ENCODE measurements at regions not wholly inside any gene's neighbourhood (a gene's known extent, or its start where the extent isn't known, plus 50 kb on each side); places are given as distances from the start of the nearest gene placed in this dataset.

GRCh38 chr2:205929246-205929942 is 156.6 kb downstream of the INO80D start:
- H3K4me2 ChIP-seq (ENCODE audit: control insufficient read depth, extremely low read depth, insufficient read depth, low read depth, low read length) = no peak overlapping the region
- no peaks in the 10 kb centered on the region for H3K9me1 ChIP-seq (ENCODE audit: control insufficient read depth, extremely low read depth, insufficient read depth, low read length)
- H3K36me3 ChIP-seq (ENCODE audit: control insufficient read depth in 2 of 2, extremely low read depth in 1 of 2, insufficient read depth in 2 of 2, low read length in 2 of 2) = no peaks in the 10 kb centered on the region
- no peak for TF ChIP-seq EZH2 (IDR thresholded peaks at IDR 0.05; ENCODE audit: low read length)
- no peak for TF ChIP-seq CTCF (optimal IDR thresholded peaks at IDR 0.05 in 1 of 3, IDR thresholded peaks at IDR 0.05 in 1 of 3, conservative IDR thresholded peaks at IDR 0.05 in 1 of 3; ENCODE audit: extremely low read depth in 1 of 3, insufficient read depth in 2 of 3, low read length in 3 of 3)
- no peak overlapping the region for H3K4me3 ChIP-seq (ENCODE audit: control insufficient read depth in 2 of 3, extremely low read depth in 1 of 3, insufficient read depth in 2 of 3, low read depth in 1 of 3, low read length in 3 of 3)
- H2AFZ ChIP-seq (ENCODE audit: control insufficient read depth, low read length) = no peak overlapping the region
- FAIRE-seq (no peak), DNase-seq (ENCODE audit: low read depth, low spot score) (no peak)
- peaks cover 14% of the 10 kb centered on the region for H3K27me3 ChIP-seq (ENCODE audit: control insufficient read depth, extremely low read depth, insufficient read depth, low read length)
- no peaks in the 10 kb centered on the region for H3K79me2 ChIP-seq (ENCODE audit: control insufficient read depth, insufficient read depth, low read length)
- dilution Hi-C loops (cut with MboI; ENCODE audit: extremely low pct_ligation_motif_present, low sequenced_read_pairs) = no loop called here
- H4K20me1 ChIP-seq (ENCODE audit: control insufficient read depth, extremely low read depth, insufficient read depth, low read length) = no peaks in the 10 kb centered on the region
- no peaks in the 10 kb centered on the region for H3K9me3 ChIP-seq (ENCODE audit: control insufficient read depth, low read depth, low read length)
- H3K27ac ChIP-seq (ENCODE audit: control insufficient read depth, insufficient read depth, low read length) = no peak overlapping the region
- H3K9ac ChIP-seq (ENCODE audit: control insufficient read depth, extremely low read depth, insufficient read depth, low read length) = no peak overlapping the region
- H3K4me1 ChIP-seq (ENCODE audit: control insufficient read depth, extremely low read depth, insufficient read depth, low read length) = no peaks in the 10 kb centered on the region

- dilution Hi-C loops (cut with MboI; ENCODE audit: extremely low pct_ligation_motif_present, low sequenced_read_pairs) = no loop called here
- Histone ChIP-seq H3K9ac (ENCODE audit: control insufficient read depth, extremely low read depth, insufficient read depth, low read length) (no peak overlapping the region), H3K4me1 (ENCODE audit: control insufficient read depth, extremely low read depth, insufficient read depth, low read length) (no peaks in the 10 kb centered on the region), H4K20me1 (ENCODE audit: control insufficient read depth, extremely low read depth, insufficient read depth, low read length) (no peaks in the 10 kb centered on the region), H3K4me3 (ENCODE audit: control insufficient read depth in 2 of 3, extremely low read depth in 1 of 3, insufficient read depth in 2 of 3, low read depth in 1 of 3, low read length in 3 of 3) (peak overlapping the region in 2 of 3 experiments; percentile 12 to 49), H3K27me3 (ENCODE audit: control insufficient read depth, extremely low read depth, insufficient read depth, low read length) (peaks cover 14% of the 10 kb centered on the region), H3K79me2 (ENCODE audit: control insufficient read depth, insufficient read depth, low read length) (no peaks in the 10 kb centered on the region), H3K9me3 (ENCODE audit: control insufficient read depth, low read depth, low read length) (no peaks in the 10 kb centered on the region), H3K36me3 (ENCODE audit: control insufficient read depth in 2 of 2, extremely low read depth in 1 of 2, insufficient read depth in 2 of 2, low read length in 2 of 2) (no peaks in the 10 kb centered on the region), H3K27ac (ENCODE audit: control insufficient read depth, insufficient read depth, low read length) (no peak overlapping the region), H2AFZ (ENCODE audit: control insufficient read depth, low read length) (peak overlapping the region; percentile 67), H3K9me1 (ENCODE audit: control insufficient read depth, extremely low read depth, insufficient read depth, low read length) (no peaks in the 10 kb centered on the region), H3K4me2 (ENCODE audit: control insufficient read depth, extremely low read depth, insufficient read depth, low read depth, low read length) (peak overlapping the region; percentile 69)
- TF ChIP-seq EZH2 (IDR thresholded peaks at IDR 0.05; ENCODE audit: low read length) (peak; percentile 30), CTCF (optimal IDR thresholded peaks at IDR 0.05 in 1 of 3, IDR thresholded peaks at IDR 0.05 in 1 of 3, conservative IDR thresholded peaks at IDR 0.05 in 1 of 3; ENCODE audit: extremely low read depth in 1 of 3, insufficient read depth in 2 of 3, low read length in 3 of 3) (peak; percentile 93 to 98 (median 97))
- DNase-seq (ENCODE audit: low read depth, low spot score) (no peak), FAIRE-seq (peak; percentile 67)
Measured at GRCh38 chr2:205925373-205926337, 160.3 kb downstream of the INO80D start.

All from keratinocyte (primary cell).